H1 (cell line): ENCODE measurements at regions not wholly inside any gene's neighbourhood (a gene's known extent, or its start where the extent isn't known, plus 50 kb on each side); places are given as distances from the start of the nearest gene placed in this dataset.

Experiments
- CTCF ChIA-PET: fragments of 300-600 bp; sonication (Branson Sonifier 250); formaldehyde crosslinking; loops from one replicate; lab custom pipeline; 2021; ENCODE audit not compliant: partially characterized antibody; lab: Charles Lee
- POLR2A ChIA-PET: fragments of 300-600 bp; sonication (Branson Sonifier 250); formaldehyde crosslinking; loops from one replicate; lab custom pipeline; 2021; ENCODE audit warnings: inconsistent platforms; ENCODE audit not compliant: partially characterized antibody; lab: Charles Lee
- DNase-seq, 2 experiments: peaks; one replicate each; pipeline versions ENCODE4 v3.0.0 to v3.0.0-alpha.2; 2010 to 2022; ENCODE audit warnings: low spot score in 2 of 2, low read depth in 1 of 2, mixed read lengths in 1 of 2
- FAIRE-seq: peaks from 2 replicates; lab custom pipeline; 2011; peaks lifted over from hg19 to GRCh38; lab: Jason Lieb, UNC
- H2AFZ ChIP-seq: 2 replicates; pipeline ENCODE4 v1.8.1; 2012; ENCODE audit warnings: low read length, inconsistent platforms
- H2AK5ac ChIP-seq: 2 replicates; pipeline ENCODE4 v1.6.1; 2013; ENCODE audit warnings: low read depth, low read length
- H2BK120ac ChIP-seq: replicated peaks from 2 replicates; pipeline ENCODE3; 2013; ENCODE audit warnings: low read depth, low read length, inconsistent platforms
- H2BK12ac ChIP-seq: 2 replicates; pipeline ENCODE4 v1.6.1; 2013; ENCODE audit warnings: low read depth, low read length
- H2BK15ac ChIP-seq: 2 replicates; pipeline ENCODE4 v1.6.1; 2013; ENCODE audit warnings: low read length
- H2BK20ac ChIP-seq: 2 replicates; pipeline ENCODE4 v1.6.1; 2013; ENCODE audit warnings: low read length
- H2BK5ac ChIP-seq: 2 replicates; pipeline ENCODE4 v1.6.1; 2013; ENCODE audit warnings: low read depth, low read length
- H3K14ac ChIP-seq: 2 replicates; pipeline ENCODE4 v1.6.1; 2013; ENCODE audit warnings: inconsistent platforms; ENCODE audit not compliant: insufficient read length
- H3K18ac ChIP-seq: 2 replicates; pipeline ENCODE4 v1.6.1; 2013; ENCODE audit warnings: low read length; ENCODE audit errors: extremely low read depth
- H3K23ac ChIP-seq: 2 replicates; pipeline ENCODE4 v1.6.1; 2013; ENCODE audit warnings: inconsistent platforms; ENCODE audit not compliant: insufficient read length
- H3K23me2 ChIP-seq: 2 replicates; pipeline ENCODE4 v1.6.1; 2013; ENCODE audit warnings: low read depth, low read length
- H3K27ac ChIP-seq: 2 replicates; pipeline ENCODE4 v1.6.1; 2011; ENCODE audit warnings: low read depth, low read length, inconsistent platforms
- H3K27me3 ChIP-seq, 4 experiments: replicated peaks in 1 of 4; 1 replicate in 1 of 4; 2 replicates in 3 of 4; pipeline versions ENCODE4 v1.6.1 to v1.8.1; 2011 to 2013; ENCODE audit warnings: low read length in 3 of 4, mild to moderate bottlenecking in 3 of 4, inconsistent platforms in 2 of 4, mixed read lengths in 2 of 4, moderate library complexity in 1 of 4; ENCODE audit not compliant: control insufficient read depth in 3 of 4, insufficient read depth in 3 of 4; ENCODE audit errors: extremely low read depth in 1 of 4
- H3K36me3 ChIP-seq, 4 experiments: 2 replicates each; pipeline versions ENCODE4 v1.6.1 to v1.8.1; 2011 to 2013; ENCODE audit warnings: mild to moderate bottlenecking in 4 of 4, low read length in 3 of 4, moderate library complexity in 2 of 4, control low read depth in 1 of 4, inconsistent platforms in 1 of 4; ENCODE audit not compliant: insufficient read depth in 4 of 4, control insufficient read depth in 2 of 4
- H3K4ac ChIP-seq: replicated peaks from 2 replicates; pipeline ENCODE3; 2013; ENCODE audit warnings: low read length, low read depth, mixed read lengths, inconsistent platforms; ENCODE audit not compliant: insufficient read length
- H3K4me1 ChIP-seq, 4 experiments: replicated peaks in 1 of 4; 1 replicate in 1 of 4; 2 replicates in 3 of 4; pipeline versions ENCODE4 v1.6.1 to v1.8.1; 2011 to 2013; ENCODE audit warnings: low read length in 3 of 4, inconsistent platforms in 2 of 4, mixed read lengths in 1 of 4; ENCODE audit not compliant: insufficient read depth in 4 of 4, control insufficient read depth in 3 of 4
- H3K4me2 ChIP-seq, 2 experiments: 2 replicates each; pipeline versions ENCODE4 v1.6.1 to v1.8.1; 2011 to 2013; ENCODE audit warnings: low read depth in 2 of 2, low read length in 2 of 2, control low read depth in 1 of 2, inconsistent platforms in 1 of 2, mild to moderate bottlenecking in 1 of 2; ENCODE audit not compliant: insufficient read depth in 1 of 2
- H3K4me3 ChIP-seq, 4 experiments: fragments of 200-600, 300-600 bp in 1 of 4; sonication (generic), shearing (Covaris generic), sonication (Bioruptor Twin) in 1 of 4; 2 replicates each; pipeline versions ENCODE4 v1.5.1 to v1.8.1; 2011 to 2016; ENCODE audit warnings: low read length in 4 of 4, low read depth in 3 of 4, control low read depth in 2 of 4, inconsistent platforms in 2 of 4, mild to moderate bottlenecking in 2 of 4, mixed read lengths in 1 of 4, moderate library complexity in 1 of 4; ENCODE audit not compliant: insufficient read depth in 2 of 4; ENCODE audit errors: extremely low read depth in 1 of 4
- H3K56ac ChIP-seq: replicated peaks from 2 replicates; pipeline ENCODE3; 2013; ENCODE audit warnings: low read depth, mild to moderate bottlenecking, mixed read lengths, low read length, inconsistent platforms; ENCODE audit not compliant: insufficient read length
- H3K79me1 ChIP-seq: 2 replicates; pipeline ENCODE4 v1.6.1; 2013; ENCODE audit warnings: low read depth, low read length, control low read depth
- H3K79me2 ChIP-seq, 2 experiments: 2 replicates each; pipeline versions ENCODE4 v1.6.1 to v1.8.1; 2012 to 2013; ENCODE audit warnings: low read length in 2 of 2, mild to moderate bottlenecking in 2 of 2, inconsistent platforms in 1 of 2; ENCODE audit not compliant: insufficient read depth in 2 of 2, control insufficient read depth in 1 of 2
- H3K9ac ChIP-seq, 4 experiments: replicated peaks in 1 of 4; 1 replicate in 1 of 4; 2 replicates in 3 of 4; pipeline versions ENCODE4 v1.6.1 to v1.8.1; 2011 to 2013; ENCODE audit warnings: low read depth in 3 of 4, low read length in 3 of 4, control low read depth in 2 of 4, mild to moderate bottlenecking in 2 of 4, moderate library complexity in 2 of 4, inconsistent platforms in 1 of 4; ENCODE audit errors: extremely low read depth in 1 of 4
- H3K9me3 ChIP-seq, 2 experiments: 2 replicates each; pipeline versions ENCODE4 v1.6.1 to v1.8.1; 2012 to 2013; ENCODE audit warnings: mild to moderate bottlenecking in 2 of 2, moderate library complexity in 2 of 2, control low read depth in 1 of 2, inconsistent platforms in 1 of 2, low read depth in 1 of 2, low read length in 1 of 2, mixed read lengths in 1 of 2; ENCODE audit not compliant: insufficient read depth in 2 of 2
- H4K20me1 ChIP-seq, 2 experiments: replicated peaks in 1 of 2; 2 replicates each; pipeline versions ENCODE3 to v1.8.1; 2011 to 2013; ENCODE audit warnings: inconsistent platforms in 2 of 2, low read length in 2 of 2, mild to moderate bottlenecking in 1 of 2; ENCODE audit not compliant: insufficient read depth in 2 of 2, control insufficient read depth in 1 of 2
- H4K5ac ChIP-seq: 2 replicates; pipeline ENCODE4 v1.6.1; 2013; ENCODE audit warnings: low read length, low read depth, mixed read lengths, inconsistent platforms; ENCODE audit not compliant: insufficient read length
- H4K8ac ChIP-seq: 2 replicates; pipeline ENCODE4 v1.8.0; 2013; ENCODE audit warnings: mild to moderate bottlenecking, moderate library complexity, low read length, inconsistent platforms; ENCODE audit not compliant: insufficient read depth; ENCODE audit errors: extremely low read depth
- H4K91ac ChIP-seq: replicated peaks from 2 replicates; pipeline ENCODE3; 2013; ENCODE audit warnings: low read length, mixed read lengths, inconsistent platforms; ENCODE audit not compliant: insufficient read length
- CBX5 ChIP-seq: fragments of 300-800, 300-1000 bp; sonication (generic); IDR thresholded peaks from 2 replicates; pipeline ENCODE4 v1.7.1; 2016; ENCODE audit warnings: antibody characterized with exemption, low read length, low read depth
- RXRA ChIP-seq: IDR thresholded peaks from 2 replicates; pipeline ENCODE4 v1.6.1; 2011; ENCODE audit warnings: low read depth, mild to moderate bottlenecking, low read length, moderate library complexity; ENCODE audit not compliant: insufficient read depth
- SIN3A ChIP-seq, 2 experiments: IDR thresholded peaks in 1 of 2; conservative IDR thresholded peaks in 1 of 2; 2 replicates each; pipeline ENCODE4 v1.6.1; 2011 to 2012; ENCODE audit warnings: low read length in 2 of 2, improper control_type of control experiment in 1 of 2, low read depth in 1 of 2, mild to moderate bottlenecking in 1 of 2
- WGBS, 2 experiments: shearing (Covaris generic) in 1 of 2; methylation state at CpG; one replicate each; pipeline versions ENCODE4 v1.1.6 to v1.1.7; 2013 to 2015; ENCODE audit warnings: low lambda C conversion rate in 2 of 2, mixed read lengths in 2 of 2, inconsistent platforms in 1 of 2, low coverage in 1 of 2, missing lambda C conversion rate in 1 of 2; ENCODE audit not compliant: insufficient replicate concordance in 2 of 2, insufficient coverage in 1 of 2, insufficient read length in 1 of 2; ENCODE audit errors: extremely low coverage in 1 of 2, missing lambda C conversion rate in 1 of 2; 5-methylcytosine and 5-hydroxymethylcytosine counted together

GRCh38 chr4:143026459-143027170 lies 158.1 kb upstream of the USP38 start:
- 100% methylated on average over 1 of the region's 1 CpG; no CpG with 5 or more reads in 1 of the 2 experiments for WGBS, 2 experiments
- Histone ChIP-seq H3K27me3 (no peaks in the 10 kb centered on the region), H3K79me2 (no peaks in the 10 kb centered on the region), H3K9me3 (no peaks in the 10 kb centered on the region), H4K20me1 (no peaks in the 10 kb centered on the region), H2BK12ac (no peak overlapping the region), H3K9ac (no peak overlapping the region), H3K4ac (no peak overlapping the region), H2AFZ (0 out of 2 replicates have a peak overlapping the region, but pooled peaks have one; percentile 30), H3K14ac (no peak overlapping the region), H2BK120ac (no peak overlapping the region), H2AK5ac (0 out of 2 replicates have a peak overlapping the region, but pooled peaks have one; percentile 19), H3K4me3 (no peak overlapping the region), H4K5ac (no peak overlapping the region), H2BK5ac (no peak overlapping the region), H3K36me3 (no peaks in the 10 kb centered on the region), H3K4me2 (no peak overlapping the region), H3K27ac (no peak overlapping the region), H3K79me1 (no peaks in the 10 kb centered on the region), H3K23ac (no peak overlapping the region), H4K91ac (no peak overlapping the region), H3K18ac (no peak overlapping the region), H2BK15ac (no peak overlapping the region), H4K8ac (no peak overlapping the region; the same call in 1 of the 2 replicates), H2BK20ac (0 out of 2 replicates have a peak overlapping the region, but pooled peaks have one; percentile 32), H3K4me1 (no peaks in the 10 kb centered on the region), H3K56ac (no peak overlapping the region), H3K23me2 (no peaks in the 10 kb centered on the region)
- ChIA-PET CTCF (interaction anchor here (1.0 to 2.7 kb wide), 10 partner anchors 9 to 174 kb away, joined by 3 to 25 read pairs (median 4); no protein-coding TSS in a partner anchor), POLR2A (no interaction called here)
- DNase-seq, result no peak
- no peak for TF ChIP-seq CBX5
- no peak for TF ChIP-seq SIN3A (conservative IDR thresholded peaks at IDR 0.05 in 1 of 2, IDR thresholded peaks at IDR 0.05 in 1 of 2; ENCODE audit: low read depth in 1 of 2, low read length in 2 of 2)
- TF ChIP-seq RXRA, result no peak
- no peak for FAIRE-seq
